Upper lobe of right lung (tissue), 1 donor: ENCODE measurements at regions not wholly inside any gene's neighbourhood (a gene's known extent, or its start where the extent isn't known, plus 50 kb on each side); places are given as distances from the start of the nearest gene placed in this dataset.

Source experiments
- ATAC-seq: fragments of 200-7000 bp; cut with Tn5 transposase; one replicate; pipeline ENCODE4 v1.9.1; 2020; ENCODE audit warnings: mild to moderate bottlenecking, moderate library complexity
- DNase-seq: peaks from one replicate; pipeline ENCODE4 v3.0.0-alpha.2; 2020
- H3K27ac ChIP-seq: fragments of 200-600 bp; one replicate; pipeline ENCODE4 v1.8.0; 2022
- H3K27me3 ChIP-seq: fragments of 200-600 bp; one replicate; pipeline ENCODE4 v1.8.0; 2022; ENCODE audit warnings: mild to moderate bottlenecking
- H3K36me3 ChIP-seq: fragments of 200-600 bp; one replicate; pipeline ENCODE4 v1.8.0; 2022
- H3K4me1 ChIP-seq: fragments of 200-600 bp; one replicate; pipeline ENCODE4 v1.8.0; 2022
- H3K4me3 ChIP-seq: fragments of 200-600 bp; one replicate; pipeline ENCODE4 v1.8.0; 2022; ENCODE audit warnings: mild to moderate bottlenecking
- H3K9me3 ChIP-seq: fragments of 200-600 bp; one replicate; pipeline ENCODE4 v1.8.0; 2022
- intact Hi-C: fragments of 100-400 bp; cut with DNase I; formaldehyde crosslinking; loops from one replicate; pipeline ENCODE4 v1.11.0; 2022
- TF ChIP-seq, protein P1 (sequence below): fragments of 200-600 bp; IDR thresholded peaks from one replicate; pipeline ENCODE4 v1.8.0; 2022; ENCODE audit warnings: antibody characterized with exemption
- donor health status: DM: no; HTN: yes; CAD: no; lungs with severe emphysema.

DNA sequence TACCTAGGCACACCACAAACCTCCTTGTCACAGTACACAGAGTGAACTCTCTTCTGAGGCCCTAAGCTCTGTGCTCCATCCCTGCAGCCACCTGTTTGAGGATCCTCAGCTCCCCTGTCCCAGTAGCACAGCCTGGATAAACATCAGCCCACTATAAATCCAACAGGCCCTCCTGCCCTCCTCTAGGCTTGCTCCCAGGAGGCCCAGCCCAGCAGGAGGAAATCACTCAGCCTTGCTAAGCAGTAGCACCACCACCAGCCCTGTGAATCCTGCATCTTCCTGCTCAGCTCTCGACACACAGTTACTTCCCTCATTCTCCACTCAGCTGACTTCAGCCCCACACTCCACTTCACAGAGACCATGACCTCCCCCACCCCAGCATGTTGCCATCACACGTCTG, 273.9 kb downstream of the BCOR start:
- intact Hi-C loops, result no loop called here

GRCh38 chrX:39826813-39827543, 270.8 kb downstream of the BCOR start:
- no peak overlapping the region for H3K4me3 ChIP-seq
- intact Hi-C loops, result no loop called here
- H3K4me1 ChIP-seq, result no peaks in the 10 kb centered on the region
- no peaks in the 10 kb centered on the region for H3K36me3 ChIP-seq
- ATAC-seq (no peak), DNase-seq (no peak)
- TF ChIP-seq, protein P1, sequence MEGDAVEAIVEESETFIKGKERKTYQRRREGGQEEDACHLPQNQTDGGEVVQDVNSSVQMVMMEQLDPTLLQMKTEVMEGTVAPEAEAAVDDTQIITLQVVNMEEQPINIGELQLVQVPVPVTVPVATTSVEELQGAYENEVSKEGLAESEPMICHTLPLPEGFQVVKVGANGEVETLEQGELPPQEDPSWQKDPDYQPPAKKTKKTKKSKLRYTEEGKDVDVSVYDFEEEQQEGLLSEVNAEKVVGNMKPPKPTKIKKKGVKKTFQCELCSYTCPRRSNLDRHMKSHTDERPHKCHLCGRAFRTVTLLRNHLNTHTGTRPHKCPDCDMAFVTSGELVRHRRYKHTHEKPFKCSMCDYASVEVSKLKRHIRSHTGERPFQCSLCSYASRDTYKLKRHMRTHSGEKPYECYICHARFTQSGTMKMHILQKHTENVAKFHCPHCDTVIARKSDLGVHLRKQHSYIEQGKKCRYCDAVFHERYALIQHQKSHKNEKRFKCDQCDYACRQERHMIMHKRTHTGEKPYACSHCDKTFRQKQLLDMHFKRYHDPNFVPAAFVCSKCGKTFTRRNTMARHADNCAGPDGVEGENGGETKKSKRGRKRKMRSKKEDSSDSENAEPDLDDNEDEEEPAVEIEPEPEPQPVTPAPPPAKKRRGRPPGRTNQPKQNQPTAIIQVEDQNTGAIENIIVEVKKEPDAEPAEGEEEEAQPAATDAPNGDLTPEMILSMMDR, result no peak
- H3K27ac ChIP-seq, result no peak overlapping the region
- no peaks in the 10 kb centered on the region for H3K27me3 ChIP-seq
- no peaks in the 10 kb centered on the region for H3K9me3 ChIP-seq

More for the DNA sequence above, 273.9 kb downstream of the BCOR start:
- no peak for DNase-seq
- Histone ChIP-seq H3K4me1 (no peaks in the 10 kb centered on the region), H3K36me3 (no peaks in the 10 kb centered on the region), H3K27ac (no peak overlapping the region), H3K27me3 (no peaks in the 10 kb centered on the region), H3K9me3 (no peaks in the 10 kb centered on the region), H3K4me3 (no peak overlapping the region)
- ATAC-seq, result no peak
- TF ChIP-seq, protein P1, result no peak

GRCh38 chrX:39827951-39828350, 269.8 kb downstream of the BCOR start:
- Histone ChIP-seq H3K27me3 (no peaks in the 10 kb centered on the region), H3K9me3 (no peaks in the 10 kb centered on the region), H3K4me1 (no peaks in the 10 kb centered on the region), H3K36me3 (no peaks in the 10 kb centered on the region), H3K27ac (no peak overlapping the region), H3K4me3 (no peak overlapping the region)
- intact Hi-C loops, result no loop called here
- TF ChIP-seq, protein P1, result no peak
- DNase-seq, result no peak
- ATAC-seq, result no peak

DNA sequence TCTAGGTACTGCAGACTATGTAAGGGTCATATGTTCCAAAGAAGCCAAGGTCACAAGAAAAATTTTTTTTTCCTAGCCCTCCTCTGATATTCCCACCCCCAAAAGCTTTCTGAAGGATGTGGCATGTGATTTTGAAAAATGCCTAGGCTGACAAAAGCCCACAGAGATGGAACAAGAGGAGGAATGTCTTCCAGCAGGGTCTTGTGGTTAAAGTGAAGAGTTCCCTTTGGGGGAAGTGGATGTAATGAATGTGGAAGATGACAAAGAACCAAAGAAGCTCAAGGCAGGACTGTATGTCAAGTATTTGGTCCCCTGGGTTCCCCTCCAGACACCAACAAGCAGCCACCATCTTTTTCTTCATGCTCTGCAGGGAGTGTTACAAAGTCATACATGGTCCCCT, 268.8 kb downstream of the BCOR start:
- H3K4me1 ChIP-seq, result no peaks in the 10 kb centered on the region
- intact Hi-C loops, result no loop called here
- no peaks in the 10 kb centered on the region for H3K36me3 ChIP-seq
- H3K27me3 ChIP-seq, result no peaks in the 10 kb centered on the region
- no peak overlapping the region for H3K27ac ChIP-seq
- DNase-seq (no peak), ATAC-seq (no peak)
- H3K4me3 ChIP-seq, result no peak overlapping the region
- TF ChIP-seq, protein P1, result no peak
- no peaks in the 10 kb centered on the region for H3K9me3 ChIP-seq

- Histone ChIP-seq H3K27ac (no peak overlapping the region), H3K27me3 (no peaks in the 10 kb centered on the region), H3K36me3 (no peaks in the 10 kb centered on the region), H3K9me3 (no peaks in the 10 kb centered on the region), H3K4me3 (no peak overlapping the region), H3K4me1 (no peaks in the 10 kb centered on the region)
- TF ChIP-seq, protein P1, result no peak
- ATAC-seq (no peak), DNase-seq (no peak)
- intact Hi-C loops, result no loop called here
These were observed 267.8 kb downstream of the BCOR start for GRCh38 chrX:39829965-39830364.

GRCh38 chrX:39830414-39830813, 267.3 kb downstream of the BCOR start:
- H3K27me3 ChIP-seq, result no peaks in the 10 kb centered on the region
- no peak overlapping the region for H3K27ac ChIP-seq
- H3K9me3 ChIP-seq, result no peaks in the 10 kb centered on the region
- no peaks in the 10 kb centered on the region for H3K4me1 ChIP-seq
- DNase-seq (no peak), ATAC-seq (no peak)
- no peak overlapping the region for H3K4me3 ChIP-seq
- intact Hi-C loops, result no loop called here
- TF ChIP-seq, protein P1, result no peak
- H3K36me3 ChIP-seq, result no peaks in the 10 kb centered on the region
